HG03135 (cell line): ENCODE measurements at regions not wholly inside any gene's neighbourhood (a gene's known extent, or its start where the extent isn't known, plus 50 kb on each side); places are given as distances from the start of the nearest gene placed in this dataset.
A peak's percentile ranks its signal among the peaks of the same experiment; 100 is the strongest.
"Not testable (repeated sequence)": the region's sequence is repeated elsewhere in the genome, so short reads cannot be mapped to it uniquely, and the experiment has no call there.

Source experiments
- ATAC-seq: cut with Tn5 transposase; IDR thresholded peaks from one replicate; pipeline ENCODE4 v1.9.1; 2021; ENCODE audit warnings: mild to moderate bottlenecking, moderate library complexity; ENCODE audit not compliant: unreplicated experiment

- ATAC-seq: not testable (repeated sequence)
Measured at GRCh38 chr5:20890936-20891335, 902.9 kb upstream of the CDH18 start.

- not testable (repeated sequence) for ATAC-seq
Measured at GRCh38 chr5:20875726-20876125, 887.7 kb upstream of the CDH18 start.

GRCh38 chr5:20865892-20866291 lies 877.9 kb upstream of the CDH18 start:
- not testable (repeated sequence) for ATAC-seq

GRCh38 chr5:20833081-20833627 lies 845.2 kb upstream of the CDH18 start:
- no peak for ATAC-seq

GRCh38 chr5:20832204-20833080 lies 844.4 kb upstream of the CDH18 start:
- ATAC-seq: no peak

GRCh38 chr5:20825951-20826350 lies 838.0 kb upstream of the CDH18 start:
- not testable (repeated sequence) for ATAC-seq

GRCh38 chr5:20797216-20797615 lies 809.2 kb upstream of the CDH18 start:
- ATAC-seq: not testable (repeated sequence)

- ATAC-seq: not testable (repeated sequence)
Measured at GRCh38 chr5:20784755-20785154, 796.8 kb upstream of the CDH18 start.

- ATAC-seq: not testable (repeated sequence)
Measured at GRCh38 chr5:20783484-20783883, 795.5 kb upstream of the CDH18 start.

- not testable (repeated sequence) for ATAC-seq
Measured at GRCh38 chr5:20771338-20771737, 783.3 kb upstream of the CDH18 start.

GRCh38 chr5:20765074-20765473 lies 777.1 kb upstream of the CDH18 start:
- not testable (repeated sequence) for ATAC-seq

- not testable (repeated sequence) for ATAC-seq
Measured at GRCh38 chr5:20759459-20759858, 771.5 kb upstream of the CDH18 start.

- ATAC-seq: not testable (repeated sequence)
Measured at GRCh38 chr5:20752179-20752578, 764.2 kb upstream of the CDH18 start.

GRCh38 chr5:20735715-20736114 lies 747.7 kb upstream of the CDH18 start:
- ATAC-seq: peak; percentile 69

GRCh38 chr5:20732223-20732622 lies 744.2 kb upstream of the CDH18 start:
- ATAC-seq: not testable (repeated sequence)

GRCh38 chr5:20721286-20721685 lies 733.3 kb upstream of the CDH18 start:
- not testable (repeated sequence) for ATAC-seq

- ATAC-seq: not testable (repeated sequence)
Measured at GRCh38 chr5:20711520-20712155, 723.6 kb upstream of the CDH18 start.

- ATAC-seq: not testable (repeated sequence)
Measured at GRCh38 chr5:20707634-20708033, 719.6 kb upstream of the CDH18 start.

GRCh38 chr5:20694121-20694520 lies 706.1 kb upstream of the CDH18 start:
- ATAC-seq: no peak

- no peak for ATAC-seq
Measured at GRCh38 chr5:20692913-20693312, 704.9 kb upstream of the CDH18 start.

GRCh38 chr5:20683241-20683940 lies 695.4 kb upstream of the CDH18 start:
- no peak for ATAC-seq
